ENCODE measurements at regions not wholly inside any gene's neighbourhood (a gene's known extent, or its start where the extent isn't known, plus 50 kb on each side); places are given as distances from the start of the nearest gene placed in this dataset.

GRCh38 chr10:84004221-84004620 is 135.1 kb upstream of the GHITM start:
- no peak overlapping the region for H3K4me2 ChIP-seq (ENCODE audit: insufficient read depth, low read length)

GRCh38 chr10:84005403-84005802 is 133.9 kb upstream of the GHITM start:
- TF ChIP-seq POLR2AphosphoS5 (IDR thresholded peaks at IDR 0.05; ENCODE audit: insufficient read depth, low read depth, low read length) (no peak), MYC (IDR thresholded peaks at IDR 0.05; ENCODE audit: low read depth, low read length) (no peak), JUN (IDR thresholded peaks at IDR 0.05; ENCODE audit: borderline replicate concordance, insufficient read depth, insufficient read length, low read depth) (no peak), FOS (IDR thresholded peaks at IDR 0.05; ENCODE audit: borderline replicate concordance, insufficient read depth, low read length) (peak; percentile 15)
- no peak overlapping the region for H3K4me3 ChIP-seq (replicated peaks in 1 of 3; ENCODE audit: insufficient read depth in 1 of 3, low read depth in 1 of 3, low read length in 3 of 3)
- H3K4me1 ChIP-seq (ENCODE audit: control insufficient read depth, extremely low read depth, insufficient read depth, low read length), result no peaks in the 10 kb centered on the region
- no peaks in the 10 kb centered on the region for H3K9me1 ChIP-seq (replicated peaks; ENCODE audit: control insufficient read depth, extremely low read depth, insufficient read depth, low read length)
- dilution Hi-C loops (cut with MboI; ENCODE audit: extremely low pct_ligation_motif_present, low sequenced_read_pairs), result no loop called here
- no TSS peak for BruUV-seq (replicated peaks)
- H3K36me3 ChIP-seq (ENCODE audit: control insufficient read depth in 2 of 2, extremely low read depth in 1 of 2, insufficient read depth in 2 of 2, low read length in 2 of 2), result no peaks in the 10 kb centered on the region
- H3K9me3 ChIP-seq (replicated peaks; ENCODE audit: control insufficient read depth, insufficient read depth, low read length), result no peaks in the 10 kb centered on the region
- H3K79me2 ChIP-seq (ENCODE audit: control insufficient read depth, insufficient read depth, low read length), result no peaks in the 10 kb centered on the region
- ChIA-PET POLR2A (no interaction called here), CTCF (no interaction called here)
- H3K9ac ChIP-seq (replicated peaks; ENCODE audit: extremely low read depth, insufficient read depth, low read length), result no peak overlapping the region
- no peaks in the 10 kb centered on the region for H3K27me3 ChIP-seq (ENCODE audit: control insufficient read depth in 2 of 2, insufficient read depth in 2 of 2, low read length in 2 of 2)
- H2AFZ ChIP-seq (ENCODE audit: low read depth, low read length), result no peak overlapping the region
- no peak overlapping the region for H3K27ac ChIP-seq (ENCODE audit: insufficient read depth, low read depth, low read length)
- DNase-seq (ENCODE audit: low read depth, low spot score) (no peak), FAIRE-seq (no peak)
- no peaks in the 10 kb centered on the region for H4K20me1 ChIP-seq (replicated peaks; ENCODE audit: control insufficient read depth, extremely low read depth, insufficient read depth, low read length)
- intact Hi-C loops (cut with micrococcal nuclease), result no loop called here
- no peak overlapping the region for H3K4me2 ChIP-seq (ENCODE audit: insufficient read depth, low read length)

More at GRCh38 chr10:84004221-84004620, 135.1 kb upstream of the GHITM start:
- ChIA-PET CTCF (no interaction called here), POLR2A (no interaction called here)
- TF ChIP-seq JUN (IDR thresholded peaks at IDR 0.05; ENCODE audit: borderline replicate concordance, insufficient read depth, insufficient read length, low read depth), result no peak
- TF ChIP-seq POLR2A (IDR thresholded peaks at IDR 0.05; ENCODE audit: low read depth, low read length), result no peak
- TF ChIP-seq POLR2AphosphoS5 (IDR thresholded peaks at IDR 0.05; ENCODE audit: insufficient read depth, low read depth, low read length), result no peak
- TF ChIP-seq EZH2 (IDR thresholded peaks at IDR 0.05; ENCODE audit: borderline replicate concordance, low read depth, low read length, severe bottlenecking), result no peak
- no peak for TF ChIP-seq FOS (IDR thresholded peaks at IDR 0.05; ENCODE audit: borderline replicate concordance, insufficient read depth, low read length)
- TF ChIP-seq GATA2 (IDR thresholded peaks at IDR 0.05; ENCODE audit: insufficient read depth, insufficient read length, low read depth, low read length), result no peak
- Histone ChIP-seq H3K4me3 (replicated peaks in 1 of 3; ENCODE audit: insufficient read depth in 1 of 3, low read depth in 1 of 3, low read length in 3 of 3) (no peak overlapping the region), H2AFZ (ENCODE audit: low read depth, low read length) (no peak overlapping the region), H3K36me3 (ENCODE audit: control insufficient read depth in 2 of 2, extremely low read depth in 1 of 2, insufficient read depth in 2 of 2, low read length in 2 of 2) (no peaks in the 10 kb centered on the region), H4K20me1 (replicated peaks; ENCODE audit: control insufficient read depth, extremely low read depth, insufficient read depth, low read length) (no peaks in the 10 kb centered on the region), H3K27ac (ENCODE audit: insufficient read depth, low read depth, low read length) (no peak overlapping the region), H3K9me3 (replicated peaks; ENCODE audit: control insufficient read depth, insufficient read depth, low read length) (no peaks in the 10 kb centered on the region), H3K9ac (replicated peaks; ENCODE audit: extremely low read depth, insufficient read depth, low read length) (no peak overlapping the region), H3K79me2 (ENCODE audit: control insufficient read depth, insufficient read depth, low read length) (no peaks in the 10 kb centered on the region), H3K4me1 (ENCODE audit: control insufficient read depth, extremely low read depth, insufficient read depth, low read length) (no peaks in the 10 kb centered on the region), H3K9me1 (replicated peaks; ENCODE audit: control insufficient read depth, extremely low read depth, insufficient read depth, low read length) (no peaks in the 10 kb centered on the region), H3K27me3 (ENCODE audit: control insufficient read depth in 2 of 2, insufficient read depth in 2 of 2, low read length in 2 of 2) (no peaks in the 10 kb centered on the region)
- no peak for FAIRE-seq
- dilution Hi-C loops (cut with MboI; ENCODE audit: extremely low pct_ligation_motif_present, low sequenced_read_pairs) (no loop called here), intact Hi-C loops (cut with micrococcal nuclease) (no loop called here)
- no TSS peak for BruUV-seq (replicated peaks)
- no peak for DNase-seq (ENCODE audit: low read depth, low spot score)

Data from endothelial cell of umbilical vein (primary cell).